ENCODE measurements at regions not wholly inside any gene's neighbourhood (a gene's known extent, or its start where the extent isn't known, plus 50 kb on each side); places are given as distances from the start of the nearest gene placed in this dataset.

- TF ChIP-seq MEIS1 (CRISPR knock-in tag; IDR thresholded peaks at IDR 0.05; ENCODE audit: borderline replicate concordance), result no peak
- TF ChIP-seq OSR2 (tag by site-specific recombination; IDR thresholded peaks at IDR 0.05), result no peak
- no peak for TF ChIP-seq ZSCAN18 (tag by site-specific recombination; IDR thresholded peaks at IDR 0.05)
- TF ChIP-seq, protein P1, sequence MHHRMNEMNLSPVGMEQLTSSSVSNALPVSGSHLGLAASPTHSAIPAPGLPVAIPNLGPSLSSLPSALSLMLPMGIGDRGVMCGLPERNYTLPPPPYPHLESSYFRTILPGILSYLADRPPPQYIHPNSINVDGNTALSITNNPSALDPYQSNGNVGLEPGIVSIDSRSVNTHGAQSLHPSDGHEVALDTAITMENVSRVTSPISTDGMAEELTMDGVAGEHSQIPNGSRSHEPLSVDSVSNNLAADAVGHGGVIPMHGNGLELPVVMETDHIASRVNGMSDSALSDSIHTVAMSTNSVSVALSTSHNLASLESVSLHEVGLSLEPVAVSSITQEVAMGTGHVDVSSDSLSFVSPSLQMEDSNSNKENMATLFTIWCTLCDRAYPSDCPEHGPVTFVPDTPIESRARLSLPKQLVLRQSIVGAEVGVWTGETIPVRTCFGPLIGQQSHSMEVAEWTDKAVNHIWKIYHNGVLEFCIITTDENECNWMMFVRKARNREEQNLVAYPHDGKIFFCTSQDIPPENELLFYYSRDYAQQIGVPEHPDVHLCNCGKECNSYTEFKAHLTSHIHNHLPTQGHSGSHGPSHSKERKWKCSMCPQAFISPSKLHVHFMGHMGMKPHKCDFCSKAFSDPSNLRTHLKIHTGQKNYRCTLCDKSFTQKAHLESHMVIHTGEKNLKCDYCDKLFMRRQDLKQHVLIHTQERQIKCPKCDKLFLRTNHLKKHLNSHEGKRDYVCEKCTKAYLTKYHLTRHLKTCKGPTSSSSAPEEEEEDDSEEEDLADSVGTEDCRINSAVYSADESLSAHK (tag by site-specific recombination; IDR thresholded peaks at IDR 0.05), result no peak
- TF ChIP-seq ZBTB48 (tag by site-specific recombination; IDR thresholded peaks at IDR 0.05), result no peak
- TF ChIP-seq ZNF140 (tag by site-specific recombination; IDR thresholded peaks at IDR 0.05), result no peak
- TF ChIP-seq ZNF174 (tag by site-specific recombination; IDR thresholded peaks at IDR 0.05), result no peak
- TF ChIP-seq TRIM28 (IDR thresholded peaks at IDR 0.05; ENCODE audit: borderline replicate concordance, low read length), result no peak
- no peak for TF ChIP-seq ZNF488 (tag by site-specific recombination; IDR thresholded peaks at IDR 0.05)
Observed at GRCh38 chr19:28948566-28948965, 264.4 kb downstream of the UQCRFS1 start (continued).

- CTCF ChIA-PET, result interaction anchor here (0.6 kb wide), 1 partner anchor 178 kb away, joined by 4 read pairs; no protein-coding TSS in a partner anchor
- Histone ChIP-seq H3K36me3 (ENCODE audit: control insufficient read depth in 2 of 2, insufficient read depth in 1 of 2, low read length in 2 of 2) (no peaks in the 10 kb centered on the region), H3K4me1 (ENCODE audit: control insufficient read depth, insufficient read depth, low read length) (no peaks in the 10 kb centered on the region), H3K27ac (ENCODE audit: extremely low read depth, low read depth, low read length) (no peak overlapping the region), H3K9me3 (ENCODE audit: control insufficient read depth, insufficient read depth, low read depth, low read length) (no peaks in the 10 kb centered on the region), H3K4me3 (ENCODE audit: low read depth, low read length) (no peak overlapping the region)
- POLR2A ChIA-PET, result no interaction called here
- TF ChIP-seq ZNF404 (tag by site-specific recombination; IDR thresholded peaks at IDR 0.05) (no peak), PBX3 (CRISPR knock-in tag; IDR thresholded peaks at IDR 0.05) (no peak), ZNF654 (tag by site-specific recombination; IDR thresholded peaks at IDR 0.05; ENCODE audit: low read depth) (no peak), ZNF621 (tag by site-specific recombination; IDR thresholded peaks at IDR 0.05) (no peak), REPIN1 (tag by site-specific recombination; IDR thresholded peaks at IDR 0.05; ENCODE audit: low read depth) (no peak), KLF17 (tag by site-specific recombination; IDR thresholded peaks at IDR 0.05) (no peak), OSR2 (tag by site-specific recombination; IDR thresholded peaks at IDR 0.05) (no peak), ZNF555 (tag by site-specific recombination; conservative IDR thresholded peaks at IDR 0.05) (no peak), ZBTB21 (tag by site-specific recombination; IDR thresholded peaks at IDR 0.05) (no peak), ZNF596 (tag by site-specific recombination; IDR thresholded peaks at IDR 0.05) (no peak), ZNF433 (tag by site-specific recombination; IDR thresholded peaks at IDR 0.05; ENCODE audit: low read depth) (no peak), ZNF155 (tag by site-specific recombination; IDR thresholded peaks at IDR 0.05) (no peak)
- TF ChIP-seq, protein P2, sequence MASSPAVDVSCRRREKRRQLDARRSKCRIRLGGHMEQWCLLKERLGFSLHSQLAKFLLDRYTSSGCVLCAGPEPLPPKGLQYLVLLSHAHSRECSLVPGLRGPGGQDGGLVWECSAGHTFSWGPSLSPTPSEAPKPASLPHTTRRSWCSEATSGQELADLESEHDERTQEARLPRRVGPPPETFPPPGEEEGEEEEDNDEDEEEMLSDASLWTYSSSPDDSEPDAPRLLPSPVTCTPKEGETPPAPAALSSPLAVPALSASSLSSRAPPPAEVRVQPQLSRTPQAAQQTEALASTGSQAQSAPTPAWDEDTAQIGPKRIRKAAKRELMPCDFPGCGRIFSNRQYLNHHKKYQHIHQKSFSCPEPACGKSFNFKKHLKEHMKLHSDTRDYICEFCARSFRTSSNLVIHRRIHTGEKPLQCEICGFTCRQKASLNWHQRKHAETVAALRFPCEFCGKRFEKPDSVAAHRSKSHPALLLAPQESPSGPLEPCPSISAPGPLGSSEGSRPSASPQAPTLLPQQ (tag by site-specific recombination; IDR thresholded peaks at IDR 0.05), result no peak
- TF ChIP-seq, protein P3, sequence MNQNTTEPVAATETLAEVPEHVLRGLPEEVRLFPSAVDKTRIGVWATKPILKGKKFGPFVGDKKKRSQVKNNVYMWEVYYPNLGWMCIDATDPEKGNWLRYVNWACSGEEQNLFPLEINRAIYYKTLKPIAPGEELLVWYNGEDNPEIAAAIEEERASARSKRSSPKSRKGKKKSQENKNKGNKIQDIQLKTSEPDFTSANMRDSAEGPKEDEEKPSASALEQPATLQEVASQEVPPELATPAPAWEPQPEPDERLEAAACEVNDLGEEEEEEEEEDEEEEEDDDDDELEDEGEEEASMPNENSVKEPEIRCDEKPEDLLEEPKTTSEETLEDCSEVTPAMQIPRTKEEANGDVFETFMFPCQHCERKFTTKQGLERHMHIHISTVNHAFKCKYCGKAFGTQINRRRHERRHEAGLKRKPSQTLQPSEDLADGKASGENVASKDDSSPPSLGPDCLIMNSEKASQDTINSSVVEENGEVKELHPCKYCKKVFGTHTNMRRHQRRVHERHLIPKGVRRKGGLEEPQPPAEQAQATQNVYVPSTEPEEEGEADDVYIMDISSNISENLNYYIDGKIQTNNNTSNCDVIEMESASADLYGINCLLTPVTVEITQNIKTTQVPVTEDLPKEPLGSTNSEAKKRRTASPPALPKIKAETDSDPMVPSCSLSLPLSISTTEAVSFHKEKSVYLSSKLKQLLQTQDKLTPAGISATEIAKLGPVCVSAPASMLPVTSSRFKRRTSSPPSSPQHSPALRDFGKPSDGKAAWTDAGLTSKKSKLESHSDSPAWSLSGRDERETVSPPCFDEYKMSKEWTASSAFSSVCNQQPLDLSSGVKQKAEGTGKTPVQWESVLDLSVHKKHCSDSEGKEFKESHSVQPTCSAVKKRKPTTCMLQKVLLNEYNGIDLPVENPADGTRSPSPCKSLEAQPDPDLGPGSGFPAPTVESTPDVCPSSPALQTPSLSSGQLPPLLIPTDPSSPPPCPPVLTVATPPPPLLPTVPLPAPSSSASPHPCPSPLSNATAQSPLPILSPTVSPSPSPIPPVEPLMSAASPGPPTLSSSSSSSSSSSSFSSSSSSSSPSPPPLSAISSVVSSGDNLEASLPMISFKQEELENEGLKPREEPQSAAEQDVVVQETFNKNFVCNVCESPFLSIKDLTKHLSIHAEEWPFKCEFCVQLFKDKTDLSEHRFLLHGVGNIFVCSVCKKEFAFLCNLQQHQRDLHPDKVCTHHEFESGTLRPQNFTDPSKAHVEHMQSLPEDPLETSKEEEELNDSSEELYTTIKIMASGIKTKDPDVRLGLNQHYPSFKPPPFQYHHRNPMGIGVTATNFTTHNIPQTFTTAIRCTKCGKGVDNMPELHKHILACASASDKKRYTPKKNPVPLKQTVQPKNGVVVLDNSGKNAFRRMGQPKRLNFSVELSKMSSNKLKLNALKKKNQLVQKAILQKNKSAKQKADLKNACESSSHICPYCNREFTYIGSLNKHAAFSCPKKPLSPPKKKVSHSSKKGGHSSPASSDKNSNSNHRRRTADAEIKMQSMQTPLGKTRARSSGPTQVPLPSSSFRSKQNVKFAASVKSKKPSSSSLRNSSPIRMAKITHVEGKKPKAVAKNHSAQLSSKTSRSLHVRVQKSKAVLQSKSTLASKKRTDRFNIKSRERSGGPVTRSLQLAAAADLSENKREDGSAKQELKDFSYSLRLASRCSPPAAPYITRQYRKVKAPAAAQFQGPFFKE (tag by site-specific recombination; IDR thresholded peaks at IDR 0.05; ENCODE audit: borderline replicate concordance), result no peak
Observed at GRCh38 chr19:28948026-28948425, 264.9 kb downstream of the UQCRFS1 start.
